ENCODE measurements at regions not wholly inside any gene's neighbourhood (a gene's known extent, or its start where the extent isn't known, plus 50 kb on each side); places are given as distances from the start of the nearest gene placed in this dataset.

GRCh38 chr2:156719036-156719435 is 282.9 kb downstream of the GPD2 start:
- no peaks in the 10 kb centered on the region for H3K79me1 ChIP-seq (replicated peaks; ENCODE audit: low read length, poor library complexity, severe bottlenecking)
- no peak overlapping the region for H2AK5ac ChIP-seq (ENCODE audit: low read length, severe bottlenecking)
- no peak overlapping the region for H4K8ac ChIP-seq (ENCODE audit: low read length)
- no peaks in the 10 kb centered on the region for H3K4me1 ChIP-seq (ENCODE audit: control insufficient read depth, insufficient read depth, low read depth, low read length)
- no peak overlapping the region for H3K27ac ChIP-seq (ENCODE audit: low read length, poor library complexity, severe bottlenecking)
- 100% methylated on average over 1 of the region's 3 CpGs for WGBS
- H3K23ac ChIP-seq (ENCODE audit: low read length in 2 of 2), result no peak overlapping the region
- no peak overlapping the region for H3K4me3 ChIP-seq (ENCODE audit: insufficient read depth in 1 of 2, low read depth in 1 of 2, low read length in 2 of 2)
- H3K4ac ChIP-seq (ENCODE audit: low read depth in 1 of 2, low read length in 2 of 2), result no peak overlapping the region
- no peaks in the 10 kb centered on the region for H3K9me3 ChIP-seq (ENCODE audit: control insufficient read depth, low read length)
- no peaks in the 10 kb centered on the region for H3K27me3 ChIP-seq (ENCODE audit: control insufficient read depth in 1 of 2, insufficient read depth in 1 of 2, low read length in 2 of 2)
- no peak overlapping the region for H3K4me2 ChIP-seq (ENCODE audit: low read length, poor library complexity, severe bottlenecking)
- no peaks in the 10 kb centered on the region for H3K36me3 ChIP-seq (ENCODE audit: control insufficient read depth in 1 of 2, insufficient read depth in 2 of 2, low read depth in 1 of 2, low read length in 2 of 2)
- H3K14ac ChIP-seq (ENCODE audit: low read length in 2 of 2), result no peak overlapping the region
- no peak overlapping the region for H4K91ac ChIP-seq (ENCODE audit: low read length)
- H3K9ac ChIP-seq (ENCODE audit: low read length), result no peak overlapping the region
- no peak overlapping the region for H2AFZ ChIP-seq (ENCODE audit: low read depth, low read length)
- DNase-seq, result no peak
- no peak overlapping the region for H2BK15ac ChIP-seq (ENCODE audit: low read depth, poor library complexity, severe bottlenecking)
- H2BK5ac ChIP-seq (ENCODE audit: low read depth, low read length, poor library complexity, severe bottlenecking), result no peak overlapping the region
- no peak overlapping the region for H3K18ac ChIP-seq (ENCODE audit: low read depth in 1 of 2, low read length in 2 of 2)
- H2BK12ac ChIP-seq (ENCODE audit: low read length in 2 of 2), result no peak overlapping the region
- H2BK120ac ChIP-seq (ENCODE audit: low read depth, low read length), result no peak overlapping the region

- no peaks in the 10 kb centered on the region for H3K27me3 ChIP-seq (ENCODE audit: control insufficient read depth in 1 of 2, insufficient read depth in 1 of 2, low read length in 2 of 2)
- H4K8ac ChIP-seq (ENCODE audit: low read length), result no peak overlapping the region
- H3K79me1 ChIP-seq (replicated peaks; ENCODE audit: low read length, poor library complexity, severe bottlenecking), result no peaks in the 10 kb centered on the region
- no peak for DNase-seq
- H2AFZ ChIP-seq (ENCODE audit: low read depth, low read length), result no peak overlapping the region
- H4K91ac ChIP-seq (ENCODE audit: low read length), result no peak overlapping the region
- no peak overlapping the region for H2AK5ac ChIP-seq (ENCODE audit: low read length, severe bottlenecking)
- H3K27ac ChIP-seq (ENCODE audit: low read length, poor library complexity, severe bottlenecking), result no peak overlapping the region
- no peaks in the 10 kb centered on the region for H3K9me3 ChIP-seq (ENCODE audit: control insufficient read depth, low read length)
- H2BK15ac ChIP-seq (ENCODE audit: low read depth, poor library complexity, severe bottlenecking), result no peak overlapping the region
- no peak overlapping the region for H3K23ac ChIP-seq (ENCODE audit: low read length in 2 of 2)
- H3K9ac ChIP-seq (ENCODE audit: low read length), result no peak overlapping the region
- no peak overlapping the region for H3K4me2 ChIP-seq (ENCODE audit: low read length, poor library complexity, severe bottlenecking)
- no peak overlapping the region for H3K18ac ChIP-seq (ENCODE audit: low read depth in 1 of 2, low read length in 2 of 2)
- no peaks in the 10 kb centered on the region for H3K4me1 ChIP-seq (ENCODE audit: control insufficient read depth, insufficient read depth, low read depth, low read length)
- H2BK120ac ChIP-seq (ENCODE audit: low read depth, low read length), result no peak overlapping the region
- H3K4me3 ChIP-seq (ENCODE audit: insufficient read depth in 1 of 2, low read depth in 1 of 2, low read length in 2 of 2), result no peak overlapping the region
- no peak overlapping the region for H3K14ac ChIP-seq (ENCODE audit: low read length in 2 of 2)
- H2BK12ac ChIP-seq (ENCODE audit: low read length in 2 of 2), result no peak overlapping the region
- H3K36me3 ChIP-seq (ENCODE audit: control insufficient read depth in 1 of 2, insufficient read depth in 2 of 2, low read depth in 1 of 2, low read length in 2 of 2), result no peaks in the 10 kb centered on the region
- no peak overlapping the region for H2BK5ac ChIP-seq (ENCODE audit: low read depth, low read length, poor library complexity, severe bottlenecking)
- no peak overlapping the region for H3K4ac ChIP-seq (ENCODE audit: low read depth in 1 of 2, low read length in 2 of 2)
Observed at GRCh38 chr2:156727867-156728266, 291.7 kb downstream of the GPD2 start.

GRCh38 chr2:156728328-156728727 is 292.1 kb downstream of the GPD2 start:
- no peak overlapping the region for H3K9ac ChIP-seq (ENCODE audit: low read length)
- no peaks in the 10 kb centered on the region for H3K79me1 ChIP-seq (replicated peaks; ENCODE audit: low read length, poor library complexity, severe bottlenecking)
- no peak overlapping the region for H3K4me2 ChIP-seq (ENCODE audit: low read length, poor library complexity, severe bottlenecking)
- H3K27me3 ChIP-seq (ENCODE audit: control insufficient read depth in 1 of 2, insufficient read depth in 1 of 2, low read length in 2 of 2), result no peaks in the 10 kb centered on the region
- no peaks in the 10 kb centered on the region for H3K36me3 ChIP-seq (ENCODE audit: control insufficient read depth in 1 of 2, insufficient read depth in 2 of 2, low read depth in 1 of 2, low read length in 2 of 2)
- H4K91ac ChIP-seq (ENCODE audit: low read length), result no peak overlapping the region
- no peak overlapping the region for H2BK120ac ChIP-seq (ENCODE audit: low read depth, low read length)
- H3K4ac ChIP-seq (ENCODE audit: low read depth in 1 of 2, low read length in 2 of 2), result no peak overlapping the region
- no peaks in the 10 kb centered on the region for H3K9me3 ChIP-seq (ENCODE audit: control insufficient read depth, low read length)
- H3K23ac ChIP-seq (ENCODE audit: low read length in 2 of 2), result no peak overlapping the region
- no peak overlapping the region for H2AK5ac ChIP-seq (ENCODE audit: low read length, severe bottlenecking)
- WGBS, result no CpG with 5 or more reads among the region's 2 CpGs
- H3K27ac ChIP-seq (ENCODE audit: low read length, poor library complexity, severe bottlenecking), result no peak overlapping the region
- no peaks in the 10 kb centered on the region for H3K4me1 ChIP-seq (ENCODE audit: control insufficient read depth, insufficient read depth, low read depth, low read length)
- H3K4me3 ChIP-seq (ENCODE audit: insufficient read depth in 1 of 2, low read depth in 1 of 2, low read length in 2 of 2), result no peak overlapping the region
- no peak overlapping the region for H3K14ac ChIP-seq (ENCODE audit: low read length in 2 of 2)
- no peak overlapping the region for H3K18ac ChIP-seq (ENCODE audit: low read depth in 1 of 2, low read length in 2 of 2)
- no peak overlapping the region for H2AFZ ChIP-seq (ENCODE audit: low read depth, low read length)
- no peak for DNase-seq
- no peak overlapping the region for H2BK12ac ChIP-seq (ENCODE audit: low read length in 2 of 2)
- no peak overlapping the region for H2BK5ac ChIP-seq (ENCODE audit: low read depth, low read length, poor library complexity, severe bottlenecking)
- no peak overlapping the region for H4K8ac ChIP-seq (ENCODE audit: low read length)
- H2BK15ac ChIP-seq (ENCODE audit: low read depth, poor library complexity, severe bottlenecking), result no peak overlapping the region

DNA sequence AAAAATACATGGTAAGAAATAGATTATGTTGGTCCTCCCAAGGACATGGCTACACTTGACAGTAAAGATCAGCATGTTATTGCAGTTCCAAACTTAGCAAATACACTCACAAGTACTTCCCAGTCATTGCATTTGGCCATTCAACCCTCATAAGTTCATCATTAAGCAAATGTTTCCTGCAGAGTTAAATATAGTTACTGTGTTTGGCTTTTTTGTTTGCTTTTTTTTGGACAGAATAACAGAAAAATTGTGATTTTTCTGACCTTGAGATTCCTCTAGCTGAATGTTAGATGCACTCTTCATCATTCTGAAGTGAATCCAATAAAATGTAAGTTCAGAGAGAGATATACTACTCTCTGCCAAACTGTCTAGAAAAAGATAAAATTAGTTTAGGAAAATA is 295.3 kb downstream of the GPD2 start:
- Histone ChIP-seq H2BK12ac (ENCODE audit: low read length in 2 of 2) (no peak overlapping the region), H3K18ac (ENCODE audit: low read depth in 1 of 2, low read length in 2 of 2) (no peak overlapping the region), H3K9ac (ENCODE audit: low read length) (no peak overlapping the region), H3K23ac (ENCODE audit: low read length in 2 of 2) (no peak overlapping the region), H3K36me3 (ENCODE audit: control insufficient read depth in 1 of 2, insufficient read depth in 2 of 2, low read depth in 1 of 2, low read length in 2 of 2) (no peaks in the 10 kb centered on the region), H4K91ac (ENCODE audit: low read length) (no peak overlapping the region), H3K9me3 (ENCODE audit: control insufficient read depth, low read length) (no peaks in the 10 kb centered on the region), H3K4me1 (ENCODE audit: control insufficient read depth, insufficient read depth, low read depth, low read length) (no peaks in the 10 kb centered on the region), H3K4me2 (ENCODE audit: low read length, poor library complexity, severe bottlenecking) (no peak overlapping the region), H3K27me3 (ENCODE audit: control insufficient read depth in 1 of 2, insufficient read depth in 1 of 2, low read length in 2 of 2) (no peaks in the 10 kb centered on the region), H3K4ac (ENCODE audit: low read depth in 1 of 2, low read length in 2 of 2) (no peak overlapping the region), H2AFZ (ENCODE audit: low read depth, low read length) (no peak overlapping the region), H3K14ac (ENCODE audit: low read length in 2 of 2) (no peak overlapping the region), H2AK5ac (ENCODE audit: low read length, severe bottlenecking) (no peak overlapping the region), H3K4me3 (ENCODE audit: insufficient read depth in 1 of 2, low read depth in 1 of 2, low read length in 2 of 2) (no peak overlapping the region), H4K8ac (ENCODE audit: low read length) (no peak overlapping the region), H2BK15ac (ENCODE audit: low read depth, poor library complexity, severe bottlenecking) (no peak overlapping the region), H2BK120ac (ENCODE audit: low read depth, low read length) (no peak overlapping the region), H3K27ac (ENCODE audit: low read length, poor library complexity, severe bottlenecking) (no peak overlapping the region), H2BK5ac (ENCODE audit: low read depth, low read length, poor library complexity, severe bottlenecking) (no peak overlapping the region), H3K79me1 (replicated peaks; ENCODE audit: low read length, poor library complexity, severe bottlenecking) (no peaks in the 10 kb centered on the region)
- DNase-seq, result no peak
